SIG-M5 treated with dmso at 0.1 percent for 504 hours (cell line): ENCODE measurements at regions not wholly inside any gene's neighbourhood (a gene's known extent, or its start where the extent isn't known, plus 50 kb on each side); places are given as distances from the start of the nearest gene placed in this dataset.
"Not testable (repeated sequence)": the region's sequence is repeated elsewhere in the genome, so short reads cannot be mapped to it uniquely, and the experiment has no call there.

Experiments used
- DNase-seq: peaks from one replicate; lab custom pipeline; 2025; ENCODE audit not compliant: unreplicated experiment; lab: John Stamatoyannopoulos, UW

DNA sequence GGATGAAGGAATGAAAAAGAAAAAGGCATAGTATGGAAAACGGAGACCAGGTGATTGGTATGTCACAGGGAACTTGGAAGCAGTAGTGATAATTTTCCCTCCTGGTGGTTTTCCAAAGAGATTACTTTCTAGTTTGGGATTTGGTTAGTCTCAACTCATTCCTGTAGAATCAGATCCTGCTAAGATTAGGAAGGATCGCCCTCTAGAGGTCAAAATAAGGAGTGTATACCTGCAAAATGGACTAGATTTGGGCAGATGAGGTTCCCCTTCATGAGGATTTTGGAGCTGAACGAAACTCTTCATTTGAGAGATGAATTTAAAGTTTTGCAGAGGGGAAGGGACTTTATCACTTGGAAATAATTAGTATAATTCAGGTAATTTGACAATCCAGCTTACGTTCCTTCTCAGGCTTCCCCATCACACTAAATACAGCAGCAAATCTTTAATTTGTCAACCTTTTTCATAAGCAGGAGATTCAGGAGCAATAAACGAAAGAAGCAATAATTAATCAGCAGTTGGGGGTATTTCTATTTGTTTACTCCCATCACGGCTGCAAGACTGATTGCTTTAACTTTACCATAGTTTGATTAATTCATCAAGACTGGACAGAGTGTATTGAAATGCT lies 65.2 kb downstream of the CCDC195 start:
- peak; percentile 52 for DNase-seq

DNA sequence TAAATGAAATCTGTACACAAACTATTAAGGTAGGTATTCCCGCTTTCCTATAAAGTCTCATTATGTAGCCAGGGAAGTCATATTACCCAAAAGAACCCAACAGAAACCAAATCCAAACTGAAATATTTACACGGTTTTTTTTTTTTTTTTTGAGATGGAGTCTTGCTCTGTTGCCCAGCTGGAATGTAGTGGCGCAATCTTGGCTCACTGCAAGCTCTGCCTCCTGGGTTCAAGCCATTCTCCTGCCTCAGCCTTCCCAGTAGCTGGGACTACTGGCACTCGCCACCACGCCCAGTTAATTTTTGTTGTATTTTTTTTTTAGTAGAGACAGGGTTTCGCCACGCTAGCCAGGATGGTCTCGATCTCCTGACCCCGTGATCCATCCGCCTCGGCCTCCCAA lies 62.5 kb upstream of the CUL3 start:
- DNase-seq, result not testable (repeated sequence)

DNA sequence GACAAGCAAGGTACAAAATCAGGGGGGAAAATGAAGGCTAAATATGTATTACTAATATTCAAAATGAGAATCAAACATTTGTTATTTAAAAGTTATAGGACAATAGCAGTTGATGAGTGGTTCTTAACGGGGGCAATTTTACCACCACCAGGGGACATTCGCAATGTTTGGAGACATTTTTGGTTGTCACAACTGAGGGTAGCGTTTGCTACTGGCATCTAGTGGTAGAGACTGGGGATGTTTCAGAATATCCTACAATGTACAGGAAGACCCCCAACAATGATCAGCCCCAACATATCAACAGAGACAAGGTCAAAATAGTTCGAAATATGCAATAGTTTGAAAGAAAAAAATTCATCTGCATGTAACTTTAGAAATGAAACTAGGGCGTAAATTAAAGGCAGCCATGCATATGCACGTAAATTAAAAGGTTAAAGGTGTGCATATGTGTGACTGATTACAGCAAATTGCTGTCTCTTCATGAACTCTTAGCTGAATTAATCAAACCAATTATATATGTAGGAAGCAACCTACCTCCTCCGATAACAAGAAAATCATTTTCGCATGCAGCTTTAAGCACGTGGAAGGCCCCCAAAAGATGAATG lies 61.2 kb upstream of the CUL3 start:
- DNase-seq, result peak; percentile 57

DNA sequence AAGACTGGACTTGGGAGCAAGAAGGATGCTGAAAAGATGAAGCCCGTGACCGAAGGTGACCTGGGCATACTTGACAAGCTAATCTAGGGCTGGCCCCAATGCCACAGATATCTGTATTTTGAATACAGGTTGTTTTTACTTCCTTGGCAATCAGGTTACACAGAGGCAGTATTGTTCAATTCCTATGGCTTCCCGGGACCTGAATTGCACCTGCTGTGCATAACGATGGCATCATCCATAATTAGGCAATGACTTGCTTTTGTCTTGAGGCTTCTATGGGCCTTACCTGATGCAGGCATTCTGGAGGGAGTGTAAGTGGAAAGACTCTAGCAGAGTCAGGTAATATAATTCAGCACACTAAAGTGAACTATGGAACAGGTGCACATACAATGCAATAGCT lies 60.6 kb upstream of the CUL3 start:
- no peak for DNase-seq

DNA sequence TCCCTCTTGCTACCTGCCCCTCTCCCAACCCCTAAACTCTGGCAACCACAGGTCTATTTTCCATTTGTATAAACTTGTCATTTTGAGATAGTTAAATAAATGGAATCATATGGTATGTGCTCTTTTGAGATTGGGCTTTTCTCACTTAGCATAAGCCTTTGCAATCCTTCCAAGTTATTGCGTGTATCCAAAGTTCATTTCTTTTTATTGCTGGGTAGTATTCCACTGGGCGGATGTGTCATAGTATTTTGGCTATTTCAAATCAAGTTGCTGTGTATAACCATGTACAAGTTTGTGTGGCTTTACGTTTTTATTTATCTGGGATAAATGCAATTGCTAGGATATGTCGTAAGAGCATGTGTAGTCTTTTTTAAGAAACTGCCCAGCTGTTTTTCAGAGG lies 55.5 kb upstream of the CUL3 start:
- DNase-seq, result no peak

DNA sequence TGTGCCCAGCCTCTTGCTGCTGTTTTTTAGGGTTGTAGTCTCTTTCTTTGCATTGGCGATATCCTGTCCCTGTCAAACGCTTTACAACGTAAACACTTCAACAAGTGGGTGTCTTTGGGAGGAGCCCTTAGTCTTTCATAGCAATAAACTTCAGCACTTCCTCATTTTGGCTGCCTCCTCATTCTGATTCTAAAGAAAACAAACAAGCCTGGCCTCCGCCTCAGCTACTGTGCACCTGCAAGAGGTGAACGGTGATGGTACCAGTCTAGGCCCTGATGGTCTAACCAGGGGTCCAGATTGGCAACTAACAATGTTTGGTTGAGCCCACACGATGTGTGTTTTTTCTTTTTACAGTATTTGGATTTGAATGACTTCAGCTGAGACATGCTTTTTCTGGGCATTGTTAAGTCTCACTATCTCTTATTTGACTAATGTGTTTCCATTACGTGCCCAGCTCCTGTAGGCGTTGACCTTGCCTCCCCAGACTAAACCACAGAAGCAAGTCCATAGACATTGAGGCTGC lies 53.2 kb upstream of the CUL3 start:
- DNase-seq, result peak; percentile 74
